ENCODE measurements at regions not wholly inside any gene's neighbourhood (a gene's known extent, or its start where the extent isn't known, plus 50 kb on each side); places are given as distances from the start of the nearest gene placed in this dataset.

GRCh38 chr5:39742916-39743315, 318.1 kb upstream of the DAB2 start:
- FAIRE-seq (no peak), ATAC-seq (no peak), DNase-seq (ENCODE audit: low read depth in 1 of 2, low spot score in 1 of 2) (no peak)
- WGBS (ENCODE audit: missing lambda C conversion rate): 92% methylated on average over 2 of the region's 2 CpGs
- ChIA-PET POLR2A (no interaction called here), CTCF (interaction anchor here (1.0 to 1.4 kb wide), 2 partner anchors 10 to 34 kb away, joined by 3 read pairs; no protein-coding TSS in a partner anchor)
- no peak overlapping the region for H3K27ac ChIP-seq
- TF ChIP-seq ZC3H11A (IDR thresholded peaks at IDR 0.05) (no peak), JUNB (IDR thresholded peaks at IDR 0.05) (no peak), RAD21 (conservative IDR thresholded peaks at IDR 0.05 in 1 of 2, IDR thresholded peaks at IDR 0.05 in 1 of 2) (no peak), HOXA7 (CRISPR knock-in tag; IDR thresholded peaks at IDR 0.05) (no peak), TFCP2L1 (CRISPR knock-in tag; IDR thresholded peaks at IDR 0.05) (no peak)
- no peaks in the 10 kb centered on the region for H3K9me3 ChIP-seq
- H3K4me2 ChIP-seq: no peak overlapping the region
- no peak overlapping the region for H3K4me3 ChIP-seq
- 0 out of 3 replicates have a peak, but pooled peaks cover 4% of the 10 kb centered on the region for H3K4me1 ChIP-seq

- CTCF ChIA-PET: no interaction called here
- POLR2A ChIA-PET: no interaction called here
- Histone ChIP-seq H3K4me1 (0 out of 3 replicates have a peak, but pooled peaks cover 4% of the 10 kb centered on the region), H3K4me2 (no peak overlapping the region), H3K27ac (no peak overlapping the region), H3K4me3 (no peak overlapping the region), H3K9me3 (no peaks in the 10 kb centered on the region)
- TF ChIP-seq FOXS1 (CRISPR knock-in tag; IDR thresholded peaks at IDR 0.05) (no peak), POLR2AphosphoS2 (conservative IDR thresholded peaks at IDR 0.05; ENCODE audit: low read length) (no peak), MYC (IDR thresholded peaks at IDR 0.05; ENCODE audit: borderline replicate concordance, low read length) (no peak), USF2 (IDR thresholded peaks at IDR 0.05) (no peak), TP53 (CRISPR knock-in tag; IDR thresholded peaks at IDR 0.05) (no peak), PHF8 (IDR thresholded peaks at IDR 0.05; ENCODE audit: borderline replicate concordance, low read depth) (no peak), RARB (CRISPR knock-in tag; IDR thresholded peaks at IDR 0.05) (no peak), FOSL2 (IDR thresholded peaks at IDR 0.05) (no peak), FOSL2 (CRISPR knock-in tag; IDR thresholded peaks at IDR 0.05) (no peak), HOXB5 (CRISPR knock-in tag; IDR thresholded peaks at IDR 0.05) (no peak), TFCP2L1 (CRISPR knock-in tag; IDR thresholded peaks at IDR 0.05) (no peak), EHMT2 (IDR thresholded peaks at IDR 0.05; ENCODE audit: low read depth) (no peak)
- TF ChIP-seq, protein P1, sequence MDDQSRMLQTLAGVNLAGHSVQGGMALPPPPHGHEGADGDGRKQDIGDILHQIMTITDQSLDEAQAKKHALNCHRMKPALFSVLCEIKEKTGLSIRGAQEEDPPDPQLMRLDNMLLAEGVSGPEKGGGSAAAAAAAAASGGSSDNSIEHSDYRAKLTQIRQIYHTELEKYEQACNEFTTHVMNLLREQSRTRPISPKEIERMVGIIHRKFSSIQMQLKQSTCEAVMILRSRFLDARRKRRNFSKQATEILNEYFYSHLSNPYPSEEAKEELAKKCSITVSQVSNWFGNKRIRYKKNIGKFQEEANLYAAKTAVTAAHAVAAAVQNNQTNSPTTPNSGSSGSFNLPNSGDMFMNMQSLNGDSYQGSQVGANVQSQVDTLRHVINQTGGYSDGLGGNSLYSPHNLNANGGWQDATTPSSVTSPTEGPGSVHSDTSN (IDR thresholded peaks at IDR 0.05): no peak
- FAIRE-seq (no peak), DNase-seq (ENCODE audit: low read depth in 1 of 2, low spot score in 1 of 2) (no peak), ATAC-seq (no peak)
- WGBS (ENCODE audit: missing lambda C conversion rate): 92% methylated on average over 15 of the region's 15 CpGs
These were observed 315.6 kb upstream of the DAB2 start for GRCh38 chr5:39740404-39740803.

DNA sequence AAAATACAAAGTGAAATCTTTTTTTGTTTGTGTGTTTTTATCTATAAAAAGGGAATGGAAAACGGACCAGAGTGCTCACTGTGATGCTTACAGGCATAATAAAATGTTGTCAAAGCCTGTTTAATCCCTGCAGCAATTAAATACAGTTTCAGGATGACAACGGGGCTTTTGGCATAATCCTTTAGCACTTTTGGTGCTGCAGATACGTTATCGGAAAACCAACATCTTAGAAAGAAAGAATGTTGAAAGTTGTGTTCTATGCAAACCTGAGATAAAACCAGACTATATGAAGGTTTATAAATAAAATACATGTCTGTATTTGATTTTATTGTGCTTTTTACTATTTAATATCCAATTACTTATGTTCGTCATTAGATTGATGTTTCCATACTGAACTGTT, 307.4 kb upstream of the DAB2 start:
- FAIRE-seq: no peak
- Histone ChIP-seq H3K4me1 (peaks cover 20% of the 10 kb centered on the region), H3K27ac (no peak overlapping the region), H3K4me2 (no peak overlapping the region), H3K9me3 (no peaks in the 10 kb centered on the region), H3K4me3 (no peak overlapping the region)
- no peak for DNase-seq (ENCODE audit: low read depth in 1 of 2, low spot score in 1 of 2)
- POLR2A ChIA-PET: no interaction called here
- TF ChIP-seq ATOH8 (CRISPR knock-in tag; IDR thresholded peaks at IDR 0.05; ENCODE audit: low read depth): no peak
- TF ChIP-seq, protein P2, sequence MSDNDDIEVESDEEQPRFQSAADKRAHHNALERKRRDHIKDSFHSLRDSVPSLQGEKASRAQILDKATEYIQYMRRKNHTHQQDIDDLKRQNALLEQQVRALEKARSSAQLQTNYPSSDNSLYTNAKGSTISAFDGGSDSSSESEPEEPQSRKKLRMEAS (IDR thresholded peaks at IDR 0.05): no peak
- no peak for TF ChIP-seq POLR2AphosphoS2 (conservative IDR thresholded peaks at IDR 0.05; ENCODE audit: low read length)
- no peak for TF ChIP-seq POLR2A (IDR thresholded peaks at IDR 0.05; ENCODE audit: low read length)
- no peak for TF ChIP-seq SREBF2 (IDR thresholded peaks at IDR 0.05)
- TF ChIP-seq HEYL (CRISPR knock-in tag; IDR thresholded peaks at IDR 0.05): no peak
- no peak for TF ChIP-seq BHLHE40 (IDR thresholded peaks at IDR 0.05; ENCODE audit: low read depth, low read length)
- TF ChIP-seq, protein P3, sequence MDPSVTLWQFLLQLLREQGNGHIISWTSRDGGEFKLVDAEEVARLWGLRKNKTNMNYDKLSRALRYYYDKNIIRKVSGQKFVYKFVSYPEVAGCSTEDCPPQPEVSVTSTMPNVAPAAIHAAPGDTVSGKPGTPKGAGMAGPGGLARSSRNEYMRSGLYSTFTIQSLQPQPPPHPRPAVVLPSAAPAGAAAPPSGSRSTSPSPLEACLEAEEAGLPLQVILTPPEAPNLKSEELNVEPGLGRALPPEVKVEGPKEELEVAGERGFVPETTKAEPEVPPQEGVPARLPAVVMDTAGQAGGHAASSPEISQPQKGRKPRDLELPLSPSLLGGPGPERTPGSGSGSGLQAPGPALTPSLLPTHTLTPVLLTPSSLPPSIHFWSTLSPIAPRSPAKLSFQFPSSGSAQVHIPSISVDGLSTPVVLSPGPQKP (IDR thresholded peaks at IDR 0.05; ENCODE audit: low read depth, low read length): no peak
- no peak for TF ChIP-seq CBX2 (IDR thresholded peaks at IDR 0.05; ENCODE audit: borderline replicate concordance, low read depth)
- no peak for TF ChIP-seq CEBPB (IDR thresholded peaks at IDR 0.05)
- no peak for TF ChIP-seq SMC3 (IDR thresholded peaks at IDR 0.05)
- TF ChIP-seq ZSCAN20 (CRISPR knock-in tag; IDR thresholded peaks at IDR 0.05): no peak
- no peak for TF ChIP-seq ZNF302 (CRISPR knock-in tag; IDR thresholded peaks at IDR 0.05)
- TF ChIP-seq JUNB (IDR thresholded peaks at IDR 0.05): no peak
- no peak for TF ChIP-seq CHD4 (IDR thresholded peaks at IDR 0.05; ENCODE audit: borderline replicate concordance)
- TF ChIP-seq ESRRA (IDR thresholded peaks at IDR 0.05; ENCODE audit: borderline replicate concordance, low read length): no peak
- no peak for TF ChIP-seq FOSB (CRISPR knock-in tag; IDR thresholded peaks at IDR 0.05)
- ATAC-seq: no peak
- WGBS (ENCODE audit: missing lambda C conversion rate): 75% methylated on average over 5 of the region's 5 CpGs
- CTCF ChIA-PET: interaction anchor here (1.0 kb wide), 1 partner anchor 12 kb away, joined by 3 read pairs; no protein-coding TSS in a partner anchor
